SU-DHL-6 (cell line): ENCODE measurements at regions not wholly inside any gene's neighbourhood (a gene's known extent, or its start where the extent isn't known, plus 50 kb on each side); places are given as distances from the start of the nearest gene placed in this dataset.

ENCODE experiments used
- EZH2phosphoT487 ChIP-seq: fragments of 200-600 bp; sonication (generic), shearing (Covaris generic); conservative IDR thresholded peaks from 2 replicates; pipeline ENCODE4 v1.6.1; 2018; ENCODE audit warnings: mild to moderate bottlenecking, antibody characterized with exemption, low read length, moderate library complexity, mixed read lengths
- TF ChIP-seq, protein P1 (sequence below): fragments of 200-600 bp; sonication (generic); IDR thresholded peaks from one replicate; pipeline ENCODE4 v1.5.1; 2017; ENCODE audit warnings: antibody characterized with exemption, mild to moderate bottlenecking, low read length, moderate library complexity; ENCODE audit not compliant: insufficient read depth, poor library complexity, severe bottlenecking

GRCh38 chr14:83316356-83316755, 1782.7 kb upstream of the SEL1L start:
- TF ChIP-seq, protein P1, sequence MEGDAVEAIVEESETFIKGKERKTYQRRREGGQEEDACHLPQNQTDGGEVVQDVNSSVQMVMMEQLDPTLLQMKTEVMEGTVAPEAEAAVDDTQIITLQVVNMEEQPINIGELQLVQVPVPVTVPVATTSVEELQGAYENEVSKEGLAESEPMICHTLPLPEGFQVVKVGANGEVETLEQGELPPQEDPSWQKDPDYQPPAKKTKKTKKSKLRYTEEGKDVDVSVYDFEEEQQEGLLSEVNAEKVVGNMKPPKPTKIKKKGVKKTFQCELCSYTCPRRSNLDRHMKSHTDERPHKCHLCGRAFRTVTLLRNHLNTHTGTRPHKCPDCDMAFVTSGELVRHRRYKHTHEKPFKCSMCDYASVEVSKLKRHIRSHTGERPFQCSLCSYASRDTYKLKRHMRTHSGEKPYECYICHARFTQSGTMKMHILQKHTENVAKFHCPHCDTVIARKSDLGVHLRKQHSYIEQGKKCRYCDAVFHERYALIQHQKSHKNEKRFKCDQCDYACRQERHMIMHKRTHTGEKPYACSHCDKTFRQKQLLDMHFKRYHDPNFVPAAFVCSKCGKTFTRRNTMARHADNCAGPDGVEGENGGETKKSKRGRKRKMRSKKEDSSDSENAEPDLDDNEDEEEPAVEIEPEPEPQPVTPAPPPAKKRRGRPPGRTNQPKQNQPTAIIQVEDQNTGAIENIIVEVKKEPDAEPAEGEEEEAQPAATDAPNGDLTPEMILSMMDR, result no peak
- no peak for TF ChIP-seq EZH2phosphoT487
